Muscle layer of colon (tissue), 2 donors: ENCODE measurements at regions not wholly inside any gene's neighbourhood (a gene's known extent, or its start where the extent isn't known, plus 50 kb on each side); places are given as distances from the start of the nearest gene placed in this dataset.
"Not testable (repeated sequence)": the region's sequence is repeated elsewhere in the genome, so short reads cannot be mapped to it uniquely, and the experiment has no call there.

Experiments
- H3K27ac ChIP-seq: one replicate; pipeline ENCODE4 v1.7.0; 2013; ENCODE audit warnings: low read depth, mild to moderate bottlenecking, low read length, moderate library complexity
- H3K27me3 ChIP-seq, 2 donors: one replicate each; pipeline ENCODE4 v1.7.0; 2013; ENCODE audit warnings: low read length in 2 of 2, mild to moderate bottlenecking in 2 of 2; ENCODE audit not compliant: insufficient read depth in 2 of 2, control insufficient read depth in 1 of 2
- H3K36me3 ChIP-seq: one replicate; pipeline ENCODE4 v1.7.0; 2013; ENCODE audit warnings: mild to moderate bottlenecking, low read length; ENCODE audit not compliant: insufficient read depth
- H3K4me1 ChIP-seq: one replicate; pipeline ENCODE4 v1.7.0; 2013; ENCODE audit warnings: mild to moderate bottlenecking, low read length; ENCODE audit not compliant: insufficient read depth
- H3K4me3 ChIP-seq, 2 donors: one replicate each; pipeline ENCODE4 v1.7.0; 2013; ENCODE audit warnings: low read length in 2 of 2, low read depth in 1 of 2, mild to moderate bottlenecking in 1 of 2, moderate library complexity in 1 of 2
- H3K9ac ChIP-seq: one replicate; pipeline ENCODE4 v1.7.0; 2013; ENCODE audit warnings: low read length
- H3K9me3 ChIP-seq: one replicate; pipeline ENCODE4 v1.7.0; 2013; ENCODE audit warnings: mild to moderate bottlenecking, low read length
- donor health status: abdominal sarcoma.
- donor health status: Adenocarcinoma of cecum.

GRCh38 chr19:34871911-34872310 is 54.8 kb upstream of the ZNF30 start:
- H3K9ac ChIP-seq, H3K36me3 ChIP-seq, H3K4me3 ChIP-seq, H3K27ac ChIP-seq, H3K27me3 ChIP-seq, H3K4me1 ChIP-seq, H3K9me3 ChIP-seq: not testable (repeated sequence)

DNA sequence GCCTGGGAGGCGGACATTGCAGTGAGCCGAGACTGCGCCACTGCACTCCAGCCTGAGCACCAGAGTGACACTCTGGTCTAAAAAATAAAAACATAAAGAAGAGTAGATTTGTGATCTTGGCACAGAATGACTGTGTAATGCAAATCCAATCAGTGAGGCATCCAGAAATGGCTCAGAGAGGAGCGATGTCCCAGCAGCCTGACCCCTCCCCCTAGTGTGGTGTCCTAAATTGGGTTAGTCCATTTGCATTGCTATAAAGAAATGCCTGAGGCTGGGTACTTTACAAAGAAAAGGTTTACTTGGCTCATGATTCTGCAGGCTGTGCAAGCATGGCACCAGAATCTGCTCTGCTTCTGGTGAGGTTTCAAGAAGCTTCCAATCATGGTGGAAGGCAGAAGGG is 59.1 kb upstream of the ZNF30 start:
- Histone ChIP-seq H3K9ac (no peak overlapping the region), H3K4me1 (no peaks in the 10 kb centered on the region), H3K27ac (no peak overlapping the region)

DNA sequence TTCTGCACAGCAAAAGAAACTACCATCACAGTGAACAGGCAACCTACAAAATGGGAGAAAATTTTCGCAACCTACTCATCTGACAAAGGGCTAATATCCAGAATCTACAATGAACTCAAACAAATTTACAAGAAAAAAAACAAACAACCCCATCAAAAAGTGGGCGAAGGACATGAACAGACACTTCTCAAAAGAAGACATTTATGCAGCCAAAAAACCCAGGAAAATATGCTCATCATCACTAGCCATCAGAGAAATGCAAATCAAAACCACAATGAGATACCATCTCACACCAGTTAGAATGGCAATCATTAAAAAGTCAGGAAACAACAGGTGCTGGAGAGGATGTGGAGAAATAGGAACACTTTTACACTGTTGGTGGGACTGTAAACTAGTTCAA is 61.5 kb upstream of the ZNF30 start:
- H3K9me3 ChIP-seq, H3K36me3 ChIP-seq, H3K27me3 ChIP-seq, H3K4me1 ChIP-seq, H3K27ac ChIP-seq, H3K9ac ChIP-seq, H3K4me3 ChIP-seq: not testable (repeated sequence)

More for the DNA sequence above, 59.1 kb upstream of the ZNF30 start:
- no peaks in the 10 kb centered on the region for H3K9me3 ChIP-seq
- H3K36me3 ChIP-seq, result no peaks in the 10 kb centered on the region
- no peak overlapping the region for H3K4me3 ChIP-seq
- H3K27me3 ChIP-seq, result no peaks in the 10 kb centered on the region

DNA sequence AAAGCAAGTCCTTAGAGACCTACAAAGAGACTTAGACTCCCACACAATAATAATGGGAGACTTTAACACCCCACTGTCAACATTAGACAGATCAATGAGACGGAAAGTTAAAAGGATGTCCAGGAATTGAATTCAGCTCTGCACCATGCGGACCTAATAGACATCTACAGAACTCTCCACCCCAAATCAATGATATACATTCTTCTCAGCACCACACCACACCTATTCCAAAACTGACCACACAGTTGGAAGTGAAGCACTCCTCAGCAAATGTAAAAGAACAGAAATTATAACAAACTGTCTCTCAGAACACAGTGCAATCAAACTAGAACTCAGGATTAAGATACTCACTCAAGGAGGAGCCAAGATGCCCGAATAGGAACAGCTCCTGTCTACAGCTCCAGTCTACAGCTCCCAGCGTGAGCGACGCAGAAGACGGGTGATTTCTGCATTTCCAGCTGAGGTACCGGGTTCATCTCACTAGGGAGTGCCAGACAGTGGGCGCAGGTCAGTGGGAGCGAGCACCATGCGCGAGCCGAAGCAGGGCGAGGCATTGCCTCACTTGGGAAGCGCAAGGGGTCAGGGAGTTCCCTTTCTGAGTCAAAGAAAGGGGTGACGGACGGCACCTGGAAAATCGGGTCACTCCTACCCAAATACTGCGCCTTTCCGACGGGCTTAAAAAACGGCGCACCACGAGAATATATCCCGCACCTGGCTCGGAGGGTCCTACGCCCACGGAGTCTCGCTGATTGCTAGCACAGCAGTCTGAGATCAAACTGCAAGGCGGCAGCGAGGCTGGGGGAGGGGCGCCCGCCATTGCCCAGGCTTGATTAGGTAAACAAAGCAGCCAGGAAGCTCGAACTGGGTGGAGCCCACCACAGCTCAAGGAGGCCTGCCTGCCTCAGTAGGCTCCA is 66.6 kb upstream of the ZNF30 start:
- H3K9me3 ChIP-seq, H3K36me3 ChIP-seq, H3K27me3 ChIP-seq, H3K4me3 ChIP-seq, H3K9ac ChIP-seq, H3K4me1 ChIP-seq, H3K27ac ChIP-seq: not testable (repeated sequence)

GRCh38 chr19:34859325-34859724 is 67.4 kb upstream of the ZNF30 start:
- not testable (repeated sequence) for H3K27ac ChIP-seq, H3K36me3 ChIP-seq, H3K9ac ChIP-seq, H3K9me3 ChIP-seq, H3K4me1 ChIP-seq, H3K27me3 ChIP-seq, H3K4me3 ChIP-seq

DNA sequence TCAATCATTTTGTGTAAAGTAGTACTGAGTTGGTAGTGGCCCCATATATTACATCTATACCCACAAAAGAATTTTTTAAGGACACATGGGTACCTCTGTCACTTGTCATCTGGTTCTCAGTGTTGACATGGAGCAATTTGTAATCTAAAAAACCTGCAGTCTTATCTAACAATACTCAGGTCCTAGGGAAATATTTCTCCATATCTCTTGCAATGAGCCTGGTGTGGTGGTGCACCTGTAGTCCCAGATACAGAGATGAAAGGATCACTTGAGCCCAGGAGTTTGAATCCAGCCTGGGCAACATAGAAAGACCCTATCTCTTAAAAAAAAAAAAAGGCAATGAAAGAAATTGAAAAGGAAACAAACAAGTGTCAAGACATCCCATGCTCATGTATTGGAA is 70.7 kb upstream of the ZNF30 start:
- H3K4me3 ChIP-seq, result no peak overlapping the region
- H3K4me1 ChIP-seq, result no peaks in the 10 kb centered on the region
- H3K9ac ChIP-seq, result no peak overlapping the region
- H3K27me3 ChIP-seq, result no peaks in the 10 kb centered on the region
- H3K9me3 ChIP-seq, result no peaks in the 10 kb centered on the region
- no peaks in the 10 kb centered on the region for H3K36me3 ChIP-seq
- no peak overlapping the region for H3K27ac ChIP-seq

DNA sequence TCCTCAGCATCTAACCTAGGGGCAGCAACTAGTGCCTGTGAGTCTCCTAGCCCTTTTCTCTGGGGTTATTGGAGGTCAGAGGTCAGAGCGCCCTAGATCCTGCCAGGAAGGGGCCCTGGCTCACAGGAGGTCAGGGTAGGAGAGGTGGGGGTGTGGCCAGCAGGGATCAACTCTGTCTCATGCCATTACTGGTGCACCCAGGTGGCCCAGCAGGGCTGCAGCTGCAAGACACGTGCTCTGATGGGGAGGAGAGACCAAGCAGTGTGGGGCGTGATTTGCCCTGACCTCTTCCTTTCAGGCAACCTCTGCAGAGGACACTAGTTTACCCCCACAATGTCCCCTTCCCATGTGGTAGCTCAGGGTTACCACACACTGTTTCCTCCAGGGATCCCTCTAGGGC is 73.3 kb upstream of the ZNF30 start:
- Histone ChIP-seq H3K9ac (no peak overlapping the region), H3K4me1 (no peaks in the 10 kb centered on the region), H3K36me3 (no peaks in the 10 kb centered on the region), H3K4me3 (no peak overlapping the region), H3K27me3 (no peaks in the 10 kb centered on the region), H3K9me3 (no peaks in the 10 kb centered on the region), H3K27ac (no peak overlapping the region)

DNA sequence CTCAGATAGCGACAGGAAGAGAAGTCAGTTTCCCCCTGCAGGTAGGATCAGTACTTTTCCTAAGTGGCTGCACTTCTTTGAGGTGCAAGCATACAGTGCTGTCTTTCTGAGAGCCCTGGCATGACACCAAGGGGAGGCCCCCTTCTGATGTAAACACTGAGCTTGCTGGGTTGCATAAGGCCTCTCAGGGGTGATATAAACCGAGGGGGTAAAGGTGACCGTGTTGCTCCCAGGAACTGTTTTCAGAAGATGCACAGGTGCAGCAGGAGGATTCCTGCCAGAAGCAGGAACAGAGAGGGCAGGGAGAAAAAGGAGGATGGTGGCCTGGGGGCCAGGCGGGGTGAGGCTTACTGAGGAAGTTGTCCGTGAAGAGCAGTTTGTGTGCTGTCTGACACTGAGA is 74.0 kb upstream of the ZNF30 start:
- Histone ChIP-seq H3K36me3 (no peaks in the 10 kb centered on the region), H3K9ac (no peak overlapping the region), H3K4me3 (no peak overlapping the region), H3K4me1 (no peaks in the 10 kb centered on the region), H3K27ac (no peak overlapping the region), H3K9me3 (no peaks in the 10 kb centered on the region), H3K27me3 (no peaks in the 10 kb centered on the region)

- H3K27me3 ChIP-seq, result no peaks in the 10 kb centered on the region
- no peaks in the 10 kb centered on the region for H3K4me1 ChIP-seq
- H3K9ac ChIP-seq, result no peak overlapping the region
- H3K4me3 ChIP-seq, result no peak overlapping the region
- H3K36me3 ChIP-seq, result no peaks in the 10 kb centered on the region
- no peak overlapping the region for H3K27ac ChIP-seq
- H3K9me3 ChIP-seq, result no peaks in the 10 kb centered on the region
Measured at GRCh38 chr19:34851277-34851804, 75.4 kb upstream of the ZNF30 start.

- no peak overlapping the region for H3K4me3 ChIP-seq
- no peaks in the 10 kb centered on the region for H3K36me3 ChIP-seq
- H3K9ac ChIP-seq, result no peak overlapping the region
- no peaks in the 10 kb centered on the region for H3K4me1 ChIP-seq
- H3K27me3 ChIP-seq, result no peaks in the 10 kb centered on the region
- H3K27ac ChIP-seq, result no peak overlapping the region
- no peaks in the 10 kb centered on the region for H3K9me3 ChIP-seq
Measured at GRCh38 chr19:34847393-34847792, 74.4 kb upstream of the ZNF599 start.

DNA sequence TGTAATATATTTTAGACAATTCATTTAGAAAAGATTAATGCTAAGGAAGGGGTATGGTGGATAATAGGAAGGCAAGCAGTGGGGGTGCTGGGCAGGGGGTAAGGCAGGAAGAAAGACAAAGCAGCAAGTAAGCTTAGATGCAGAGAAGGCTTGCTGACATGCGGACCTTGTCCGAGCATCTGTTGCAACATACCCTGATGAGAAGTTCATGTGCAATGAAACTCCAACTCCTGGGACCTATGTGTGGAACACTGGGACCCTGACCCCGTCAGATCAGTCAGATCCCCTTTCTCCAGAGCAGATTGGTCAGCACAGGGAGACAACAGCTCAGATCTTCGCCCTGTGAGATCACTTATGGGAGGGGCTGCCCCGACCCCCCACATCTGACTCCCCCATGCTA is 71.3 kb upstream of the ZNF599 start:
- no peak overlapping the region for H3K4me3 ChIP-seq
- H3K27me3 ChIP-seq, result peaks cover 0 to under 1% of the 10 kb centered on the region in 2 donors
- no peaks in the 10 kb centered on the region for H3K4me1 ChIP-seq
- H3K36me3 ChIP-seq, result no peaks in the 10 kb centered on the region
- H3K27ac ChIP-seq, result no peak overlapping the region
- H3K9me3 ChIP-seq, result no peaks in the 10 kb centered on the region
- no peak overlapping the region for H3K9ac ChIP-seq

GRCh38 chr19:34841780-34842179 is 68.8 kb upstream of the ZNF599 start:
- peaks cover 0 to 10% of the 10 kb centered on the region in 2 donors for H3K27me3 ChIP-seq
- H3K36me3 ChIP-seq, result no peaks in the 10 kb centered on the region
- H3K27ac ChIP-seq, result no peak overlapping the region
- H3K9ac ChIP-seq, result no peak overlapping the region
- H3K4me3 ChIP-seq, result no peak overlapping the region
- no peaks in the 10 kb centered on the region for H3K4me1 ChIP-seq
- H3K9me3 ChIP-seq, result no peaks in the 10 kb centered on the region
